PFSK-1 (cell line): ENCODE measurements at regions not wholly inside any gene's neighbourhood (a gene's known extent, or its start where the extent isn't known, plus 50 kb on each side); places are given as distances from the start of the nearest gene placed in this dataset.

Experiments
- FOXP2 ChIP-seq: optimal IDR thresholded peaks from 2 replicates; pipeline ENCODE3; 2011; ENCODE audit warnings: borderline replicate concordance, control low read depth, inconsistent platforms; ENCODE audit not compliant: insufficient read depth; ENCODE audit errors: extremely low read length, extremely low read depth
- POLR2AphosphoS5 ChIP-seq: IDR thresholded peaks from 2 replicates; pipeline ENCODE4 v1.6.1; 2012; ENCODE audit warnings: low read depth, mild to moderate bottlenecking, control low read depth, low read length, moderate library complexity
- REST ChIP-seq, 2 experiments: IDR thresholded peaks; 2 replicates each; pipeline versions ENCODE4 v1.6.1 to v1.8.0; 2011 to 2012; ENCODE audit warnings: low read depth in 2 of 2, low read length in 2 of 2, control low read depth in 1 of 2, inconsistent platforms in 1 of 2, mild to moderate bottlenecking in 1 of 2, moderate library complexity in 1 of 2; ENCODE audit not compliant: insufficient read depth in 1 of 2
- SIN3A ChIP-seq: IDR thresholded peaks from 2 replicates; pipeline ENCODE4 v1.6.1; 2012; ENCODE audit warnings: mild to moderate bottlenecking, low read length, moderate library complexity, borderline replicate concordance; ENCODE audit not compliant: insufficient read depth
- TAF1 ChIP-seq: IDR thresholded peaks from 2 replicates; pipeline ENCODE4 v1.6.1; 2012; ENCODE audit warnings: low read length, control low read depth, borderline replicate concordance; ENCODE audit not compliant: insufficient read depth

- no peak for TF ChIP-seq POLR2AphosphoS5
Measured at GRCh38 chr5:17918373-17919104, 284.3 kb downstream of the TAF11L14 start.

- TF ChIP-seq FOXP2 = no peak
- TF ChIP-seq POLR2AphosphoS5 = no peak
- TF ChIP-seq SIN3A = no peak
- TF ChIP-seq REST (IDR thresholded peaks at IDR 0.05; ENCODE audit: insufficient read depth in 1 of 2, low read depth in 2 of 2, low read length in 2 of 2) = no peak
- TF ChIP-seq TAF1 = no peak
Measured at GRCh38 chr5:17925276-17925675, 291.0 kb downstream of the TAF11L14 start.

GRCh38 chr5:17928581-17928981 is 294.3 kb downstream of the TAF11L14 start:
- TF ChIP-seq FOXP2 = no peak
- no peak for TF ChIP-seq TAF1
- no peak for TF ChIP-seq REST (IDR thresholded peaks at IDR 0.05; ENCODE audit: insufficient read depth in 1 of 2, low read depth in 2 of 2, low read length in 2 of 2)
- TF ChIP-seq POLR2AphosphoS5 = no peak
- TF ChIP-seq SIN3A = no peak

GRCh38 chr5:17929171-17929570 is 294.9 kb downstream of the TAF11L14 start:
- TF ChIP-seq SIN3A (no peak), POLR2AphosphoS5 (no peak), TAF1 (no peak), FOXP2 (no peak), REST (IDR thresholded peaks at IDR 0.05; ENCODE audit: insufficient read depth in 1 of 2, low read depth in 2 of 2, low read length in 2 of 2) (no peak)

GRCh38 chr5:17930346-17930745 is 296.1 kb downstream of the TAF11L14 start:
- TF ChIP-seq TAF1 (no peak), FOXP2 (no peak), POLR2AphosphoS5 (no peak), REST (IDR thresholded peaks at IDR 0.05; ENCODE audit: insufficient read depth in 1 of 2, low read depth in 2 of 2, low read length in 2 of 2) (no peak)
